ENCODE measurements at regions not wholly inside any gene's neighbourhood (a gene's known extent, or its start where the extent isn't known, plus 50 kb on each side); places are given as distances from the start of the nearest gene placed in this dataset.

- FAIRE-seq (no peak), DNase-seq (ENCODE audit: low read depth, low spot score) (no peak), ATAC-seq (no peak)
- no peak overlapping the region for H3K4me3 ChIP-seq
- no peak overlapping the region for H3K4me2 ChIP-seq (ENCODE audit: control insufficient read depth, insufficient read depth)
- no peaks in the 10 kb centered on the region for H4K20me1 ChIP-seq (ENCODE audit: control insufficient read depth, insufficient read depth)
- H2AFZ ChIP-seq (ENCODE audit: control insufficient read depth, low read depth, low read length) = no peak overlapping the region
- H3K9me3 ChIP-seq (replicated peaks; ENCODE audit: control insufficient read depth, insufficient read depth, low read length) = no peaks in the 10 kb centered on the region
- no peak overlapping the region for H3K27ac ChIP-seq (ENCODE audit: control insufficient read depth, insufficient read depth)
- in situ Hi-C loops (cut with MboI) = no loop called here
- TF ChIP-seq NKRF (conservative IDR thresholded peaks at IDR 0.05) (no peak), DPF2 (IDR thresholded peaks at IDR 0.05) (0 out of 2 replicates have a peak, but pooled peaks have one; percentile 20), BHLHE40 (IDR thresholded peaks at IDR 0.05; ENCODE audit: borderline replicate concordance in 1 of 2, low read depth in 2 of 2, low read length in 1 of 2) (no peak), IKZF1 (conservative IDR thresholded peaks at IDR 0.05) (peak; percentile 34; the same call in 1 of the 2 replicates), BACH1 (IDR thresholded peaks at IDR 0.05; ENCODE audit: borderline replicate concordance) (0 out of 2 replicates have a peak, but pooled peaks have one; percentile 22), IKZF2 (IDR thresholded peaks at IDR 0.05) (peak; percentile 34 to 45; a peak in 2 of 4 replicates), SUPT20H (IDR thresholded peaks at IDR 0.05; ENCODE audit: borderline replicate concordance, control insufficient read depth, low read depth, low read length) (no peak)
- SMC1A ChIA-PET (ENCODE audit: uncharacterized antibody, unreplicated experiment) = interaction anchor here (0.5 to 2.1 kb wide), 7 partner anchors 10 to 147 kb away, joined by 3 to 8 read pairs (median 4); no protein-coding TSS in a partner anchor
- H3K27me3 ChIP-seq (replicated peaks in 1 of 2; ENCODE audit: control insufficient read depth in 2 of 2, insufficient read depth in 2 of 2, low read length in 1 of 2) = no peaks in the 10 kb centered on the region
- peaks cover 20% of the 10 kb centered on the region for H3K4me1 ChIP-seq (ENCODE audit: control insufficient read depth, insufficient read depth, low read length)
- WGBS (ENCODE audit: insufficient coverage, insufficient replicate concordance, low lambda C conversion rate, missing lambda C conversion rate) = 89% methylated on average over 6 of the region's 6 CpGs
- CTCF ChIA-PET = interaction anchor here (0.7 to 4.2 kb wide), 4 partner anchors 8 to 294 kb away, joined by 3 to 17 read pairs (median 3); no protein-coding TSS in a partner anchor
- intact Hi-C loops (cut with micrococcal nuclease; ENCODE audit: unreplicated experiment) = no loop called here
- H3K9ac ChIP-seq (ENCODE audit: control insufficient read depth, insufficient read depth, low read length) = no peak overlapping the region
- H3K79me2 ChIP-seq (ENCODE audit: control insufficient read depth, insufficient read depth, low read length) = no peaks in the 10 kb centered on the region
- BruUV-seq (replicated peaks) = no TSS peak
- H3K36me3 ChIP-seq (ENCODE audit: control insufficient read depth in 2 of 2, insufficient read depth in 2 of 2, low read length in 1 of 2) = no peaks in the 10 kb centered on the region
- POLR2A ChIA-PET = interaction anchor here (0.6 to 1.0 kb wide), 4 partner anchors 10 to 253 kb away, joined by 3 to 4 read pairs (median 4); no protein-coding TSS in a partner anchor
- RAD21 ChIA-PET (ENCODE audit: unreplicated experiment) = interaction anchor here (0.7 to 2.8 kb wide), 10 partner anchors 10 to 221 kb away, joined by 3 to 16 read pairs (median 3); partner anchors contain the start of gene MYLIP
Measured at GRCh38 chr6:15911753-15912504, 217.0 kb upstream of the MYLIP start.

All from GM12878 (cell line).